ENCODE measurements at regions not wholly inside any gene's neighbourhood (a gene's known extent, or its start where the extent isn't known, plus 50 kb on each side); places are given as distances from the start of the nearest gene placed in this dataset.
A peak's percentile ranks its signal among the peaks of the same experiment; 100 is the strongest.

DNA sequence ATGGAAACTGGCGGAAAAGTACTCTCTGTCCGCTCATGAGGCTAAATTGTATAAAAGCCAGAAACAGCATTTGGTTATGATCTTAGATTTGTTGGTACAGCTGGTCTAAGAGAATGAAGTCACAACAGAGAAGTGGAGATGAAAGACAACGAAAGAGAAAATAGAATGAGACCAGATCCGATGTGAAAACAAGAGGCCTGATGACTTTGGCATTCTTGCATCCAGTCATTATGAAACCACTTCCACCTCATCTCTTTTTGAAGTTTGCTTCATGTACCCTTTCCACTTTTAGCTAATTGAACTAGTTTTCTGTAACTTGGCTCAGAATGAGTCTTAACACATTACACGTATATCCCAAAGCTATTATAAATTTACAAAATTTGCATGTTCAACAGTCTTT is 1431.7 kb downstream of the LRRC4C start:
- Histone ChIP-seq H3K4me3 (ENCODE audit: low read depth, low read length) (no peak overlapping the region), H3K27ac (ENCODE audit: insufficient read depth, low read length, poor library complexity, severe bottlenecking) (no peak overlapping the region), H3K27me3 (ENCODE audit: control insufficient read depth, insufficient read depth, low read length) (no peaks in the 10 kb centered on the region), H3K9me3 (ENCODE audit: control insufficient read depth in 2 of 2, low read length in 2 of 2) (peaks cover 2 to 13% of the 10 kb centered on the region in 2 experiments), H3K4me1 (ENCODE audit: control insufficient read depth, insufficient read depth, low read length, poor library complexity, severe bottlenecking) (no peaks in the 10 kb centered on the region), H3K36me3 (ENCODE audit: control insufficient read depth, insufficient read depth, low read length) (no peaks in the 10 kb centered on the region)
- Mint-ChIP-seq H3K4me3 (no peak overlapping the region), H3K9me3 (peaks cover 4 to 36% (median 9%) of the 10 kb centered on the region in 7 donors), H3K27ac (no peak overlapping the region), H3K4me1 (no peaks in the 10 kb centered on the region), H3K27me3 (no peaks in the 10 kb centered on the region), H3K36me3 (no peaks in the 10 kb centered on the region)
- ATAC-seq (ENCODE audit: low read depth in 2 of 2) = no peak
- no peak for DNase-seq

DNA sequence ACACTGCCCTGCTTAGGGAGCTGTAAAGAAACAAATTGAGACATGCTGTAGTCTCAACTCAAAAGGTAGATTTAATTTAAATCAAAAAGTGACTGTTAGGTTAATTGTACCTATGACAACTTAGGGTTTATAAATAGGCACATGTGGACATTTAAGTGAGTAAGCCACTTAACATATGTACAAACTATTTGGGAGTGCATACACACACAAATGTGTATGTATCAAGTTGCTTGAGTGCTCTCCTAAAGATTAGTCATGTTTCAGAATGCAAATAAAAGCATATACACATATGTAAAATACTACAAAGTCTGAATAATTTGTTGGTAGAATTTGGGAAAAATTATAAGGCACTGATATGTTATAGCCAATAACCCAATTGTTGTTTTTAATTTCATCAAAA is 1435.7 kb downstream of the LRRC4C start:
- Histone ChIP-seq H3K4me3 (ENCODE audit: low read depth, low read length) (no peak overlapping the region), H3K4me1 (ENCODE audit: control insufficient read depth, insufficient read depth, low read length, poor library complexity, severe bottlenecking) (no peaks in the 10 kb centered on the region), H3K9me3 (ENCODE audit: control insufficient read depth in 2 of 2, low read length in 2 of 2) (peaks cover 2 to 13% of the 10 kb centered on the region in 2 experiments), H3K27ac (ENCODE audit: insufficient read depth, low read length, poor library complexity, severe bottlenecking) (no peak overlapping the region), H3K36me3 (ENCODE audit: control insufficient read depth, insufficient read depth, low read length) (no peaks in the 10 kb centered on the region), H3K27me3 (ENCODE audit: control insufficient read depth, insufficient read depth, low read length) (no peaks in the 10 kb centered on the region)
- Mint-ChIP-seq H3K4me3 (no peak overlapping the region), H3K9me3 (peaks cover 1 to 30% (median 13%) of the 10 kb centered on the region in 7 donors), H3K4me1 (no peaks in the 10 kb centered on the region), H3K27ac (no peak overlapping the region), H3K36me3 (no peaks in the 10 kb centered on the region), H3K27me3 (no peaks in the 10 kb centered on the region)
- ATAC-seq (ENCODE audit: low read depth in 2 of 2) (no peak), DNase-seq (no peak)

DNA sequence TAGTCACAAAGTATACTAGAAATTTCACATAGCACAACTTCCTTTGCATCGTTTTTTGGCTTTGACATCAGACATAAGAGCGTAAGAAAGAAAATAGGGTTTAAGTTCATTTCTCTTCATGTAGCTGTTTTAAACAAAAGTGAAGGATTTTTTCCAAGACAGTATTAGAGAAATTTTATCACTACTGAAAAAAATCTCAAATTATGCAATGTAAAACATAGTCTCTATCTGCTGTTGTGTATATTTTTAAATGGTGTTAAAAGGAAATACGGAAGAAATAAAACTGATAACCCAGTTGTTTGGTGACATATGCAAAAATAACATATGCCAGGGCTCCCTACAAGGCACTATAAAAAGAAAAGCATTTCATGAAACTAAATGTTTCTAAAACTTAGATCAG is 1449.4 kb downstream of the LRRC4C start:
- peaks cover 0 to 5% of the 10 kb centered on the region in 2 experiments for H3K9me3 ChIP-seq (ENCODE audit: control insufficient read depth in 2 of 2, low read length in 2 of 2)
- no peak overlapping the region for H3K27ac ChIP-seq (ENCODE audit: insufficient read depth, low read length, poor library complexity, severe bottlenecking)
- peak overlapping the region in 1 of 3 donors; percentile 14 for H3K27ac Mint-ChIP-seq
- no peak overlapping the region for H3K4me3 Mint-ChIP-seq
- H3K4me1 Mint-ChIP-seq = no peaks in the 10 kb centered on the region
- DNase-seq (no peak), ATAC-seq (ENCODE audit: low read depth in 2 of 2) (no peak)
- H3K4me1 ChIP-seq (ENCODE audit: control insufficient read depth, insufficient read depth, low read length, poor library complexity, severe bottlenecking) = no peaks in the 10 kb centered on the region
- H3K27me3 ChIP-seq (ENCODE audit: control insufficient read depth, insufficient read depth, low read length) = no peaks in the 10 kb centered on the region
- H3K4me3 ChIP-seq (ENCODE audit: low read depth, low read length) = no peak overlapping the region
- no peaks in the 10 kb centered on the region for H3K36me3 Mint-ChIP-seq
- peaks cover 0 to 15% (median 8%) of the 10 kb centered on the region in 7 donors for H3K9me3 Mint-ChIP-seq
- no peaks in the 10 kb centered on the region for H3K36me3 ChIP-seq (ENCODE audit: control insufficient read depth, insufficient read depth, low read length)
- H3K27me3 Mint-ChIP-seq = no peaks in the 10 kb centered on the region

DNA sequence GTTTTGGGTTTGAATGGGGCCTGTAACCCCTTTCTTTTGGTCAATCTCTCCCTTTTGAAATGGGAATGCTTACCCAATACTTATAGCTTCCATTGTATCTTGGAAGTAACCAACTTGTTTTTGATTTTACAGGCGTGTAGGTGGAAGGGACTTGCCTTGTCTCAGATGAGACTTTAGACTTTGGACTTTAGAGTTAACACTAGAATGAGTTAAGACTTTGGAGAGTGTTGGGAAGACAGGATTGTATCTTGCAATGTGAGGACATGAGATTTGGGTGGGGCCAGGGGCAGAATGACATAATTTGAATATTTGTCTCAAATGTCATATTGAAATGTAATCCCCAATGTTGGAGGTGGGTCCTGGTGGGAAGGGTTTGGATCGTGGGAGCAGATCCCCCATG is 1466.9 kb downstream of the LRRC4C start:
- H3K9me3 Mint-ChIP-seq = peaks cover 5 to 32% (median 10%) of the 10 kb centered on the region in 7 donors
- no peaks in the 10 kb centered on the region for H3K27me3 Mint-ChIP-seq
- ATAC-seq (ENCODE audit: low read depth in 2 of 2) (no peak), DNase-seq (no peak)
- Histone ChIP-seq H3K36me3 (ENCODE audit: control insufficient read depth, insufficient read depth, low read length) (no peaks in the 10 kb centered on the region), H3K27me3 (ENCODE audit: control insufficient read depth, insufficient read depth, low read length) (no peaks in the 10 kb centered on the region), H3K4me3 (ENCODE audit: low read depth, low read length) (no peak overlapping the region), H3K9me3 (ENCODE audit: control insufficient read depth in 2 of 2, low read length in 2 of 2) (peaks cover 4 to 10% of the 10 kb centered on the region in 2 experiments), H3K27ac (ENCODE audit: insufficient read depth, low read length, poor library complexity, severe bottlenecking) (no peak overlapping the region), H3K4me1 (ENCODE audit: control insufficient read depth, insufficient read depth, low read length, poor library complexity, severe bottlenecking) (no peaks in the 10 kb centered on the region)
- no peak overlapping the region for H3K4me3 Mint-ChIP-seq
- no peaks in the 10 kb centered on the region for H3K4me1 Mint-ChIP-seq
- no peaks in the 10 kb centered on the region for H3K36me3 Mint-ChIP-seq
- no peak overlapping the region for H3K27ac Mint-ChIP-seq

DNA sequence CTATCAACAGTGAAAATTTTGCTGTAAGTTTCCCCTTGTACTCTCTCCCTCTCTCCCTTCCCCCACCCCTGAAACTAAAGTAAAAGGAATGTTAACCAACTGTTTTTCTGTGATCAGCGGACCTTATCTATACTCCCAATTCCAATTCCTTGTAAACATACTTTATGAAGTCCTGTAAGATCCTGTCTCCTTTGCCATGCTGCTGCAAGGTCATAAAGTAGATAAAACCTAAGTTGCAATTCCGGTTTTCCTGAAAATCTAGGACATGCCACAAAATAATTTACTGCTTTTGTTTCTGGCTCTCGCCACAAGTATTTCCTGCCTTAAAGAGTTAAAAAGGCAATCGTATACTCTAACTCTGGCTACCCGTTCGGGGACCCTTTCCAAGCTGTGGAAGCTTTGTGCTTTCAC is 1469.0 kb downstream of the LRRC4C start:
- no peaks in the 10 kb centered on the region for H3K4me1 Mint-ChIP-seq
- Histone ChIP-seq H3K4me1 (ENCODE audit: control insufficient read depth, insufficient read depth, low read length, poor library complexity, severe bottlenecking) (no peaks in the 10 kb centered on the region), H3K4me3 (ENCODE audit: low read depth, low read length) (no peak overlapping the region), H3K27me3 (ENCODE audit: control insufficient read depth, insufficient read depth, low read length) (no peaks in the 10 kb centered on the region), H3K27ac (ENCODE audit: insufficient read depth, low read length, poor library complexity, severe bottlenecking) (no peak overlapping the region), H3K36me3 (ENCODE audit: control insufficient read depth, insufficient read depth, low read length) (no peaks in the 10 kb centered on the region), H3K9me3 (ENCODE audit: control insufficient read depth in 2 of 2, low read length in 2 of 2) (peaks cover 0 to 3% of the 10 kb centered on the region in 2 experiments)
- H3K27ac Mint-ChIP-seq = no peak overlapping the region
- H3K4me3 Mint-ChIP-seq = no peak overlapping the region
- no peak for ATAC-seq (ENCODE audit: low read depth in 2 of 2)
- no peaks in the 10 kb centered on the region for H3K27me3 Mint-ChIP-seq
- no peak for DNase-seq
- H3K36me3 Mint-ChIP-seq = no peaks in the 10 kb centered on the region
- peaks cover 3 to 40% (median 12%) of the 10 kb centered on the region in 7 donors for H3K9me3 Mint-ChIP-seq

DNA sequence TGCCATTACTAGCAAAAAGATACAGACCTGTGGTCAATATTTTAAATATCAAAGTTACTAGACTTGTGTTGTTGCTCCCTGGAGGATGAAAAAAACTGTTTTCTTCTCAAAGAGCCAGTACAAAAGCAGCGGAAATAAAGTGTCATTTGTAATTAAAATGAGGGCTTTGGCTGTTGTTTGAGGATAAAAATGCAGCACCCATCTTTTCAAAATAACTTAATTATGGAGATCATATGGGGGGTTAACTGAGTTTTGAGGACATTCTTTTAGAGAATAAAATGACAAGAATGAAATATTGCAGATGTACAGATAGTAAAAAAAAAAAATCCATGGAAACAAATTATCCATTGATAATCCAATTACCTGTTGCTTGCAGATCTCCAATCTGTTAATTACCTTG is 1484.4 kb downstream of the LRRC4C start:
- H3K36me3 ChIP-seq (ENCODE audit: control insufficient read depth, insufficient read depth, low read length) = no peaks in the 10 kb centered on the region
- no peaks in the 10 kb centered on the region for H3K4me1 ChIP-seq (ENCODE audit: control insufficient read depth, insufficient read depth, low read length, poor library complexity, severe bottlenecking)
- ATAC-seq (ENCODE audit: low read depth in 2 of 2) (no peak), DNase-seq (no peak)
- H3K36me3 Mint-ChIP-seq = no peaks in the 10 kb centered on the region
- peaks cover 0 to 27% (median 5%) of the 10 kb centered on the region in 7 donors for H3K9me3 Mint-ChIP-seq
- H3K9me3 ChIP-seq (ENCODE audit: control insufficient read depth in 2 of 2, low read length in 2 of 2) = no peaks in the 10 kb centered on the region
- H3K27me3 Mint-ChIP-seq = no peaks in the 10 kb centered on the region
- H3K4me3 Mint-ChIP-seq = no peak overlapping the region
- H3K27ac ChIP-seq (ENCODE audit: insufficient read depth, low read length, poor library complexity, severe bottlenecking) = no peak overlapping the region
- H3K27ac Mint-ChIP-seq = no peak overlapping the region
- H3K4me1 Mint-ChIP-seq = no peaks in the 10 kb centered on the region
- no peak overlapping the region for H3K4me3 ChIP-seq (ENCODE audit: low read depth, low read length)
- H3K27me3 ChIP-seq (ENCODE audit: control insufficient read depth, insufficient read depth, low read length) = no peaks in the 10 kb centered on the region

DNA sequence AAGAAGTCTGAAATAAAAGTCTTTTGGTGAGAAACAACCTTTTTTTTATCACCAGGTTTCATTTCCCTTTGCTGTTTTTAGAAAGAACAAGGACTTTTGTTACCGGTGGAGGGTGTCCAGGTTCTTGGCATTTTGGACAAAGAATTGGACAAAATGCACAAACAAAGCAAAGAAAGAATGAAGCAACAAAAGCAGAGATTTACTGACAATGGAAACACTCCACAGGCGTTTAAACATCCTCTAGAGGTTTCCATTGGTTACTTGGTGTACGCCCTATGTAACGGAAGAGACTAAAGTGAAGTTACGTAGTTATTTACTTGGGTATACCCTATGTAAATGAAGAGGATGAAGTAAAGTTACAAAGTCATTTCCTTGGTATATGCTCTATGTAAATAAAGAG is 1487.0 kb downstream of the LRRC4C start:
- Histone ChIP-seq H3K4me1 (ENCODE audit: control insufficient read depth, insufficient read depth, low read length, poor library complexity, severe bottlenecking) (no peaks in the 10 kb centered on the region), H3K27ac (ENCODE audit: insufficient read depth, low read length, poor library complexity, severe bottlenecking) (no peak overlapping the region), H3K4me3 (ENCODE audit: low read depth, low read length) (no peak overlapping the region), H3K36me3 (ENCODE audit: control insufficient read depth, insufficient read depth, low read length) (no peaks in the 10 kb centered on the region), H3K9me3 (ENCODE audit: control insufficient read depth in 2 of 2, low read length in 2 of 2) (peaks cover 0 to 6% of the 10 kb centered on the region in 2 experiments), H3K27me3 (ENCODE audit: control insufficient read depth, insufficient read depth, low read length) (no peaks in the 10 kb centered on the region)
- Mint-ChIP-seq H3K4me1 (no peaks in the 10 kb centered on the region), H3K9me3 (peaks cover 0 to 25% (median 10%) of the 10 kb centered on the region in 7 donors), H3K27ac (no peak overlapping the region), H3K36me3 (no peaks in the 10 kb centered on the region), H3K27me3 (no peaks in the 10 kb centered on the region), H3K4me3 (no peak overlapping the region)
- no peak for DNase-seq
- ATAC-seq (ENCODE audit: low read depth in 2 of 2) = no peak

DNA sequence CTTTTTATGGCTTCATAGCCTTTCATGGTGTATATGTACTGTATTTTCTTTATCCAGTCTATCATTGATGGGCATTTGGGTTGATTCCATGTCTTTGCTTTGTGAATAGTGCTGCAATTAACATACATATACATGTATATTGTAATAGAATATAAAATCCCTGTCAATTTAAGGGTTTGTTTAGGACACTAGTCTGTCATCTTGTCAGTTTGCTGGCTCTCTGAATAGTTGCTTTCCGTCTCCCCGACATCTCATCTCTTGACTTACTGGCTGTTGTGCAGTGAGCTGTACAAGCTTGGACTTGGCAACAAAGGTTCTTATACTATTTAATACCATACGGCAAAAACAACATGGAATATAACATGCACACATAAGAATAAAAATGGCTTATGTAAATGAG is 1487.5 kb downstream of the LRRC4C start:
- peaks cover 0 to 25% (median 10%) of the 10 kb centered on the region in 7 donors for H3K9me3 Mint-ChIP-seq
- peaks cover 0 to 7% of the 10 kb centered on the region in 2 experiments for H3K9me3 ChIP-seq (ENCODE audit: control insufficient read depth in 2 of 2, low read length in 2 of 2)
- peak overlapping the region in 1 of 3 donors; percentile 30 for H3K27ac Mint-ChIP-seq
- no peaks in the 10 kb centered on the region for H3K27me3 Mint-ChIP-seq
- no peak overlapping the region for H3K4me3 Mint-ChIP-seq
- no peak for ATAC-seq (ENCODE audit: low read depth in 2 of 2)
- no peak for DNase-seq
- no peak overlapping the region for H3K4me3 ChIP-seq (ENCODE audit: low read depth, low read length)
- H3K36me3 ChIP-seq (ENCODE audit: control insufficient read depth, insufficient read depth, low read length) = no peaks in the 10 kb centered on the region
- no peaks in the 10 kb centered on the region for H3K27me3 ChIP-seq (ENCODE audit: control insufficient read depth, insufficient read depth, low read length)
- no peak overlapping the region for H3K27ac ChIP-seq (ENCODE audit: insufficient read depth, low read length, poor library complexity, severe bottlenecking)
- no peaks in the 10 kb centered on the region for H3K4me1 ChIP-seq (ENCODE audit: control insufficient read depth, insufficient read depth, low read length, poor library complexity, severe bottlenecking)
- H3K4me1 Mint-ChIP-seq = no peaks in the 10 kb centered on the region
- H3K36me3 Mint-ChIP-seq = no peaks in the 10 kb centered on the region
